SK-N-SH treated with all-trans-retinoic acid at 6 μM for 48 hours (cell line): ENCODE measurements at regions not wholly inside any gene's neighbourhood (a gene's known extent, or its start where the extent isn't known, plus 50 kb on each side); places are given as distances from the start of the nearest gene placed in this dataset.

Experiments used
- ATAC-seq: fragments of 200-7000 bp; cut with Tn5 transposase; 3 replicates; pipeline ENCODE4 v1.9.1; 2020; ENCODE audit warnings: mild to moderate bottlenecking, moderate library complexity
- ARNTL ChIP-seq: fragments of 450-650 bp; formaldehyde crosslinking; IDR thresholded peaks from 2 replicates; pipeline ENCODE4 v1.5.0; 2020; ENCODE audit warnings: low read depth, mild to moderate bottlenecking, moderate library complexity, borderline replicate concordance
- BACH2 ChIP-seq: fragments of 250-450 bp; sonication (Bioruptor Pico); IDR thresholded peaks from 2 replicates; pipeline ENCODE4 v1.9.0; 2021; ENCODE audit warnings: mild to moderate bottlenecking, borderline replicate concordance
- CREB5 ChIP-seq: fragments of 250-450 bp; sonication (Bioruptor Pico); IDR thresholded peaks from 2 replicates; pipeline ENCODE4 v1.5.1; 2020; ENCODE audit warnings: low read depth, mild to moderate bottlenecking, moderate library complexity
- CSDC2 ChIP-seq: fragments of 250-450 bp; sonication (Bioruptor Pico); IDR thresholded peaks from 2 replicates; pipeline ENCODE4 v1.5.0; 2020; ENCODE audit warnings: mild to moderate bottlenecking, moderate library complexity
- CSRNP3 ChIP-seq: fragments of 250-450 bp; sonication (Bioruptor Pico); IDR thresholded peaks from 2 replicates; pipeline ENCODE4 v1.5.1; 2021; ENCODE audit warnings: mild to moderate bottlenecking, moderate library complexity
- GLIS3 ChIP-seq: fragments of 250-450 bp; sonication (Bioruptor Pico); IDR thresholded peaks from 2 replicates; pipeline ENCODE4 v1.5.0; 2020; ENCODE audit warnings: mild to moderate bottlenecking, moderate library complexity
- ISL1 ChIP-seq: fragments of 250-450 bp; sonication (Bioruptor Pico); IDR thresholded peaks from 2 replicates; pipeline ENCODE4 v2.1.2; 2022; ENCODE audit warnings: mild to moderate bottlenecking, moderate library complexity
- OSR1 ChIP-seq: fragments of 250-450 bp; sonication (Bioruptor Pico); IDR thresholded peaks from 2 replicates; pipeline ENCODE4 v1.8.0; 2022; ENCODE audit warnings: moderate library complexity, mild to moderate bottlenecking, inconsistent platforms
- PATZ1 ChIP-seq: fragments of 250-450 bp; sonication (Bioruptor Pico); IDR thresholded peaks from 2 replicates; pipeline ENCODE4 v1.8.0; 2020; ENCODE audit warnings: mild to moderate bottlenecking, moderate library complexity, borderline replicate concordance
- PPARA ChIP-seq: fragments of 250-450 bp; sonication (Bioruptor Pico); IDR thresholded peaks from 2 replicates; pipeline ENCODE4 v1.5.0; 2020; ENCODE audit warnings: mild to moderate bottlenecking, borderline replicate concordance
- RARB ChIP-seq: fragments of 250-450 bp; sonication (Bioruptor Pico); IDR thresholded peaks from 2 replicates; pipeline ENCODE4 v1.8.0; 2021; ENCODE audit warnings: mild to moderate bottlenecking, moderate library complexity
- SNAI2 ChIP-seq: fragments of 250-450 bp; sonication (Bioruptor Pico); IDR thresholded peaks from 2 replicates; pipeline ENCODE4 v1.5.0; 2020; ENCODE audit warnings: mild to moderate bottlenecking, moderate library complexity
- TCF4 ChIP-seq: fragments of 250-450 bp; sonication (Bioruptor Pico); IDR thresholded peaks from 2 replicates; pipeline ENCODE4 v1.8.0; 2021; ENCODE audit warnings: mild to moderate bottlenecking, moderate library complexity, borderline replicate concordance
- TOX ChIP-seq: fragments of 250-450 bp; sonication (Bioruptor Pico); IDR thresholded peaks from 2 replicates; pipeline ENCODE4 v1.8.0; 2021; ENCODE audit warnings: mild to moderate bottlenecking, moderate library complexity, borderline replicate concordance
- TSHZ2 ChIP-seq: fragments of 250-450 bp; sonication (Bioruptor Pico); IDR thresholded peaks from 2 replicates; pipeline ENCODE4 v1.5.0; 2020; ENCODE audit warnings: mild to moderate bottlenecking, moderate library complexity
- ZC3H10 ChIP-seq: fragments of 250-450 bp; sonication (Bioruptor Pico); IDR thresholded peaks from 2 replicates; pipeline ENCODE4 v1.5.1; 2021; ENCODE audit warnings: mild to moderate bottlenecking, moderate library complexity
- ZFP3 ChIP-seq: fragments of 250-450 bp; sonication (Bioruptor Pico); IDR thresholded peaks from 2 replicates; pipeline ENCODE4 v1.5.0; 2020; ENCODE audit warnings: mild to moderate bottlenecking, moderate library complexity
- ZNF565 ChIP-seq: fragments of 450-650 bp; formaldehyde crosslinking; conservative IDR thresholded peaks from 2 replicates; pipeline ENCODE4 v1.5.0; 2020; ENCODE audit warnings: low read depth, mild to moderate bottlenecking, moderate library complexity
- ZNF70 ChIP-seq: fragments of 450-650 bp; formaldehyde crosslinking; IDR thresholded peaks from 2 replicates; pipeline ENCODE4 v1.5.0; 2020; ENCODE audit warnings: mild to moderate bottlenecking, moderate library complexity
- ZNF8 ChIP-seq: fragments of 450-650 bp; formaldehyde crosslinking; IDR thresholded peaks from 2 replicates; pipeline ENCODE4 v1.5.0; 2020; ENCODE audit warnings: mild to moderate bottlenecking, moderate library complexity

- ATAC-seq: no peak
- no peak for TF ChIP-seq ZNF8 (CRISPR knock-in tag)
- no peak for TF ChIP-seq ZC3H10 (CRISPR knock-in tag)
- TF ChIP-seq OSR1 (CRISPR knock-in tag): no peak
- no peak for TF ChIP-seq RARB
- TF ChIP-seq CSDC2 (CRISPR knock-in tag): no peak
- TF ChIP-seq TOX (CRISPR knock-in tag): no peak
- TF ChIP-seq CSRNP3: no peak
- TF ChIP-seq TSHZ2 (CRISPR knock-in tag): no peak
- no peak for TF ChIP-seq ARNTL (CRISPR knock-in tag)
- TF ChIP-seq CREB5 (CRISPR knock-in tag): no peak
- no peak for TF ChIP-seq PATZ1 (CRISPR knock-in tag)
- no peak for TF ChIP-seq ZNF70 (CRISPR knock-in tag)
- TF ChIP-seq PPARA (CRISPR knock-in tag): no peak
- TF ChIP-seq ISL1 (CRISPR knock-in tag): no peak
- TF ChIP-seq BACH2 (CRISPR knock-in tag): no peak
- no peak for TF ChIP-seq ZNF565 (CRISPR knock-in tag)
- TF ChIP-seq ZFP3 (CRISPR knock-in tag): no peak
Observed at GRCh38 chr4:30116401-30116800, 603.8 kb upstream of the PCDH7 start.

- ATAC-seq: no peak
Observed at GRCh38 chr4:30117433-30117832, 602.7 kb upstream of the PCDH7 start.

More at GRCh38 chr4:30117433-30117832, 602.7 kb upstream of the PCDH7 start:
- TF ChIP-seq SNAI2 (CRISPR knock-in tag) (no peak), ZNF70 (CRISPR knock-in tag) (no peak), GLIS3 (CRISPR knock-in tag) (no peak), CREB5 (CRISPR knock-in tag) (no peak), ZFP3 (CRISPR knock-in tag) (no peak), TCF4 (CRISPR knock-in tag) (no peak), CSRNP3 (no peak)
